Astrocyte (in vitro differentiated cells and primary cell): ENCODE measurements at regions not wholly inside any gene's neighbourhood (a gene's known extent, or its start where the extent isn't known, plus 50 kb on each side); places are given as distances from the start of the nearest gene placed in this dataset.

Source experiments
- CTCF ChIP-seq: IDR thresholded peaks from 2 replicates; pipeline ENCODE4 v1.5.1; 2011; ENCODE audit warnings: low read depth, mild to moderate bottlenecking, inconsistent platforms, low read length, moderate library complexity; ENCODE audit not compliant: insufficient read depth
- EZH2 ChIP-seq: IDR thresholded peaks from 2 replicates; pipeline ENCODE4 v1.6.1; 2012; ENCODE audit warnings: mild to moderate bottlenecking, low read length, inconsistent platforms; ENCODE audit not compliant: insufficient read depth

- TF ChIP-seq CTCF: no peak
- no peak for TF ChIP-seq EZH2
Observed at GRCh38 chr4:81599742-81600380, 128.2 kb upstream of the RASGEF1B start.
